Retinal pigment epithelial cell (primary cell): ENCODE measurements at regions not wholly inside any gene's neighbourhood (a gene's known extent, or its start where the extent isn't known, plus 50 kb on each side); places are given as distances from the start of the nearest gene placed in this dataset.

Source experiments
- DNase-seq: peaks from one replicate; pipeline ENCODE4 v3.0.0-alpha.2; 2010; ENCODE audit warnings: low read depth
- H3K4me3 ChIP-seq: 2 replicates; pipeline ENCODE4 v1.5.1; 2011; ENCODE audit warnings: mild to moderate bottlenecking, low read length, control low read depth, moderate library complexity
- CTCF ChIP-seq: conservative IDR thresholded peaks from 2 replicates; pipeline ENCODE4 v1.5.1; 2011; ENCODE audit warnings: low read depth, low read length, control low read depth, inconsistent platforms

GRCh38 chr10:4070921-4071660 is 286.1 kb upstream of the KLF6 start:
- TF ChIP-seq CTCF = no peak
- no peak overlapping the region for H3K4me3 ChIP-seq
- no peak for DNase-seq

GRCh38 chr10:4070184-4070583 is 285.2 kb upstream of the KLF6 start:
- no peak overlapping the region for H3K4me3 ChIP-seq
- no peak for DNase-seq
- no peak for TF ChIP-seq CTCF

GRCh38 chr10:4069491-4069890 is 284.5 kb upstream of the KLF6 start:
- H3K4me3 ChIP-seq = no peak overlapping the region
- no peak for TF ChIP-seq CTCF
- DNase-seq = no peak

GRCh38 chr10:4068629-4069028 is 283.6 kb upstream of the KLF6 start:
- no peak overlapping the region for H3K4me3 ChIP-seq
- TF ChIP-seq CTCF = no peak
- DNase-seq = no peak

- no peak for DNase-seq
- TF ChIP-seq CTCF = no peak
Observed at GRCh38 chr10:4067931-4068561, 283.0 kb upstream of the KLF6 start.

GRCh38 chr10:4067531-4067930 is 282.5 kb upstream of the KLF6 start:
- TF ChIP-seq CTCF = no peak
- H3K4me3 ChIP-seq = no peak overlapping the region
- no peak for DNase-seq

More at GRCh38 chr10:4067931-4068561, 283.0 kb upstream of the KLF6 start:
- H3K4me3 ChIP-seq = no peak overlapping the region
